A549 (cell line): ENCODE measurements at regions not wholly inside any gene's neighbourhood (a gene's known extent, or its start where the extent isn't known, plus 50 kb on each side); places are given as distances from the start of the nearest gene placed in this dataset.

Experiments
- ESRRA ChIP-seq: fragments of 150-350 bp; IDR thresholded peaks from 2 replicates; pipeline ENCODE4 v1.6.1; 2014; ENCODE audit warnings: mild to moderate bottlenecking, low read length, borderline replicate concordance
- POLR2A ChIP-seq: IDR thresholded peaks from 2 replicates; pipeline ENCODE4 v1.6.1; 2012; ENCODE audit warnings: mild to moderate bottlenecking, low read length
- RNF2 ChIP-seq: fragments of 200-600 bp; sonication (generic); IDR thresholded peaks from 2 replicates; pipeline ENCODE4 v1.6.1; 2016; ENCODE audit warnings: low read depth, mild to moderate bottlenecking, antibody characterized with exemption, moderate library complexity, borderline replicate concordance
- SMC3 ChIP-seq: fragments of >200 bp; sonication (Bioruptor Twin); formaldehyde crosslinking; IDR thresholded peaks from 3 replicates; pipeline ENCODE4 v1.6.1; 2018; ENCODE audit warnings: inconsistent platforms
- TF ChIP-seq, protein P1 (sequence below): fragments of >200 bp; sonication (Bioruptor Twin); formaldehyde crosslinking; IDR thresholded peaks from 3 replicates; pipeline ENCODE4 v1.5.1; 2016
- TF ChIP-seq, protein P2 (sequence below): fragments of 200-600 bp; sonication (generic); IDR thresholded peaks from 2 replicates; pipeline ENCODE4 v1.6.1; 2016; ENCODE audit warnings: antibody characterized with exemption, mild to moderate bottlenecking, moderate library complexity

DNA sequence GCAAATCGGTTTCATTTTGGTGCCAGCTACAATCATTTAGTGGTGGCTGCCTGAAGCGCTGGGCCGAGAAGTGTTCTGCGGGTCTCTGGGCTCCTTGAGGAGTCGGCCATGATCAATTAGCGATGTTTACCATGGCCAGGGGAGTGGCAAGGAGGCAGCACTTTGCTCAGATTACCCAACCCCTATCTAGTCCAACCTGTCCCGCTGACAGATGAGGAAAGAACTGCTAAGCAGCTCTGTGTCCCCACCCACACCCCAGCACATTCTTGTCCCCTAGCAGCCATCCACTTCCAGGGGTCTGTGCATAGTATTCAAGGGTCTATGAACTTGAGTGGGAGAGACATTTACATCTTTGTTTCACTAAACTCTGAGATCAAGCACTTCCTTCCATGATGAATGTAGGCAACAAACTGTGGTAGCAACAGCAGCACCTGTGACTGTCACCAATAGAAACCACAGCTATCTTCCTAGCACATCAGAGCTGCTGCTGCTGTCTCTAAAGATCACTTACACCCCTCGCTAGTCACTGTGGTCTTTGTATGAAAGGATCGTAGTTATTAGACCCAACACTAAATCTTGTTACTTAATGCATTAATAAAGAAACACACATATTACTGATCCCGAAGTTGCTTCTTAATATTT lies 331.6 kb downstream of the BCOR start:
- TF ChIP-seq, protein P1, sequence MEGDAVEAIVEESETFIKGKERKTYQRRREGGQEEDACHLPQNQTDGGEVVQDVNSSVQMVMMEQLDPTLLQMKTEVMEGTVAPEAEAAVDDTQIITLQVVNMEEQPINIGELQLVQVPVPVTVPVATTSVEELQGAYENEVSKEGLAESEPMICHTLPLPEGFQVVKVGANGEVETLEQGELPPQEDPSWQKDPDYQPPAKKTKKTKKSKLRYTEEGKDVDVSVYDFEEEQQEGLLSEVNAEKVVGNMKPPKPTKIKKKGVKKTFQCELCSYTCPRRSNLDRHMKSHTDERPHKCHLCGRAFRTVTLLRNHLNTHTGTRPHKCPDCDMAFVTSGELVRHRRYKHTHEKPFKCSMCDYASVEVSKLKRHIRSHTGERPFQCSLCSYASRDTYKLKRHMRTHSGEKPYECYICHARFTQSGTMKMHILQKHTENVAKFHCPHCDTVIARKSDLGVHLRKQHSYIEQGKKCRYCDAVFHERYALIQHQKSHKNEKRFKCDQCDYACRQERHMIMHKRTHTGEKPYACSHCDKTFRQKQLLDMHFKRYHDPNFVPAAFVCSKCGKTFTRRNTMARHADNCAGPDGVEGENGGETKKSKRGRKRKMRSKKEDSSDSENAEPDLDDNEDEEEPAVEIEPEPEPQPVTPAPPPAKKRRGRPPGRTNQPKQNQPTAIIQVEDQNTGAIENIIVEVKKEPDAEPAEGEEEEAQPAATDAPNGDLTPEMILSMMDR, result no peak
- no peak for TF ChIP-seq SMC3
- TF ChIP-seq RNF2, result no peak
- TF ChIP-seq POLR2A, result no peak
- TF ChIP-seq, protein P2, sequence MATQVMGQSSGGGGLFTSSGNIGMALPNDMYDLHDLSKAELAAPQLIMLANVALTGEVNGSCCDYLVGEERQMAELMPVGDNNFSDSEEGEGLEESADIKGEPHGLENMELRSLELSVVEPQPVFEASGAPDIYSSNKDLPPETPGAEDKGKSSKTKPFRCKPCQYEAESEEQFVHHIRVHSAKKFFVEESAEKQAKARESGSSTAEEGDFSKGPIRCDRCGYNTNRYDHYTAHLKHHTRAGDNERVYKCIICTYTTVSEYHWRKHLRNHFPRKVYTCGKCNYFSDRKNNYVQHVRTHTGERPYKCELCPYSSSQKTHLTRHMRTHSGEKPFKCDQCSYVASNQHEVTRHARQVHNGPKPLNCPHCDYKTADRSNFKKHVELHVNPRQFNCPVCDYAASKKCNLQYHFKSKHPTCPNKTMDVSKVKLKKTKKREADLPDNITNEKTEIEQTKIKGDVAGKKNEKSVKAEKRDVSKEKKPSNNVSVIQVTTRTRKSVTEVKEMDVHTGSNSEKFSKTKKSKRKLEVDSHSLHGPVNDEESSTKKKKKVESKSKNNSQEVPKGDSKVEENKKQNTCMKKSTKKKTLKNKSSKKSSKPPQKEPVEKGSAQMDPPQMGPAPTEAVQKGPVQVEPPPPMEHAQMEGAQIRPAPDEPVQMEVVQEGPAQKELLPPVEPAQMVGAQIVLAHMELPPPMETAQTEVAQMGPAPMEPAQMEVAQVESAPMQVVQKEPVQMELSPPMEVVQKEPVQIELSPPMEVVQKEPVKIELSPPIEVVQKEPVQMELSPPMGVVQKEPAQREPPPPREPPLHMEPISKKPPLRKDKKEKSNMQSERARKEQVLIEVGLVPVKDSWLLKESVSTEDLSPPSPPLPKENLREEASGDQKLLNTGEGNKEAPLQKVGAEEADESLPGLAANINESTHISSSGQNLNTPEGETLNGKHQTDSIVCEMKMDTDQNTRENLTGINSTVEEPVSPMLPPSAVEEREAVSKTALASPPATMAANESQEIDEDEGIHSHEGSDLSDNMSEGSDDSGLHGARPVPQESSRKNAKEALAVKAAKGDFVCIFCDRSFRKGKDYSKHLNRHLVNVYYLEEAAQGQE, result no peak
- no peak for TF ChIP-seq ESRRA
